Activated gamma-delta T cell treated with anti-CD3 and anti-CD28 coated beads, Interleukin-2, amount 50 U/mL, for 16 hours (primary cell): ENCODE measurements at regions not wholly inside any gene's neighbourhood (a gene's known extent, or its start where the extent isn't known, plus 50 kb on each side); places are given as distances from the start of the nearest gene placed in this dataset.

ENCODE experiments used
- DNase-seq: peaks from one replicate; pipeline ENCODE4 v3.0.0-alpha.2; 2020; ENCODE audit warnings: low read depth

DNA sequence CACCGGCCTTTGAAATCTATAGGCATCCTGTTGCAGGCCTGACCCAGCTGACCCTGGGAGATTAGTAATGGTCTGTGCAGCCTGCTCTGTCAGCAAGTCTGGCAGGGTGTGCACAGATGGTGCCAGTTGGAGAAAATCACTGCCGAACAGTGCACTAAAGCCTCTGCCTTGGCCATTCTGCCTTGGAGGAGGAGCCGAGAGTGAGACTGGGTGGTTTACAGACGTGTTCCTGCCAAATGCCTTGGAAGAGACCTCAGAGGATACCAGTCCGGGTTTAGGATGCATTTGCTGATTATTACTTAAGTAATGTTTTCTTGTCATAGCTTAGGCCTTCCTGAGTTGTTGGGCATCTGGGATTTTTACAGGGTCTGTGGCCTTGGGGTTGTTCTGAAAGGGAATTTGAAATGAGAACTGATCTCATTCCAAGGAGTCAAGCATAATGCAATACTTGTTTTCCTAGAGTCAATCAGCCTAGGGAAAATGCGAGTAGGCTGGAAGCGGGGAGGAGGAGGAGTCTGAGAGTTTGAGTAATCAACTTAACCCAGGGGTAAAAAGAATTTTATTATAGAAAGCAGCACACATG, 292.1 kb downstream of the SOX4 start:
- no peak for DNase-seq

DNA sequence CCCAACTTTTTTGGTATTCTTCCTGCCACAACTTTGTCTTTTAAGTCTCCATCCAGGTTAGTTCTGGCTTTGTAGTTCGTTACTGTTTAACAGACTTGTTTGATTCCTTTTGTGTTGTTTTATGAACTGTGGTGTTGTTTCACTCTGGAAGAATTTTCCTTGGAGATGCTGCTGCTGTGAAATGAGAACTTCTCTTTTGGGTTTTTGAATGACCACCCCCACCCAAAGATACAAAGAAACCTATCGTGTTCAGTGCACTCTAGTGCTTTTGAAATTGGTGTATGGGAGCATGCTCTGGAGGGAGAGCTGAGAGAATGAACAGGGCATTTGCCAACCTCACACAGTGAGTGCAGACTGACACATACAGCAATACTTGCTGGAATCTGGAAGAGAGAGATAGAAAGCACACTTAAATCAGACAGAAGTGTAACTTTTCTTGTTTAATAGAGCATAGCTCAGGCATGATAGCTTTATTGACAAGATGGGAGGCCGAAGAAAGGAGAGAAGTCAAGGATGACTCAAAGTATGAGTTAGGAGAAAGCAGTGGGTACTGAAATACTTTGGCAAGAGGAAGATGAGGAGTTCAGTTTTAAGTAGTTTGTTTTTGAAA, 293.1 kb downstream of the SOX4 start:
- DNase-seq = no peak

DNA sequence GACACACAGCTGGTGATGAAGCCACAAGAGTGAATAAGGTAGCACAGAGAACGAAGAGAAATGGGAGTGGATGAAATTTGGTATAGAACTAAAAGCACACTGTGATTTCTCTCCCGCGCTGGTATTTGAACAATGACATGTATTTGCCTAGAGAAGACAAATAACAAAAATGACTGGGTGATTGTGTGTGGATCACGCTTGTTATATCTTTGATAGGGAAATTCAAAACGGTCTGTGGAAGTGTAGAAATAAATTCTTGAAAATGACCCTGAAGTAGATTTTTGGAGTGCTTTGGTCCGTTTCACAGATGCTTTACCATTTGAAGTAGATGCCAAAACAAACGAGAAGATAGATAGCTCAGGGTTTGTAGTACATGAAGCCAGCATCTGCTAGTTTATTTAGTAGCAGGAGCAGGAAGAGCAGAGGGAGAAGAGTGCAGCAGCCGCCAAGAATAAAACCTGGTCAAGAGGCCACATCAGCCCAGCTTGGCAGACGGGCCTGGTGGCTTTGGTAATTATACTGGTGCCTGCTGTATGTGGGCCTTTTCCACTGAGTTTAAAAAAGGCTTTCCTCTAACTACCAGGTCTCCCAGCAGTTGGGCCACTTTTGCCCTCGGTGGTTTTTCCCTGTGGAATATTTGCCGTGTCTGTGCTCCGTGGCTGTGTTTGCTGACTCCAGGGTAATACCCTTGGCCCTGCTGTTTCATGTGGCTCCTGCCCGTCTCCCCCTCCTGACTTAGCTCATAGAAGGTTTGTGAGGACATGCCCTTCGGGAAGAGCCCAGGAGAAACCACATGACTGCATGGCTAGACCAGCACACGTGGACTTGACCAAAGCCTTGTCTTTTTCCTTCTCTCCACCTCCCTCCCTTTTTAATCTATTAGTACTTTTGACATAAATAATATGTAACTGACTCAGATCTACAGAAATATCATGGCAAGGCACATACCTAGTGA, 294.0 kb downstream of the SOX4 start:
- DNase-seq = no peak

DNA sequence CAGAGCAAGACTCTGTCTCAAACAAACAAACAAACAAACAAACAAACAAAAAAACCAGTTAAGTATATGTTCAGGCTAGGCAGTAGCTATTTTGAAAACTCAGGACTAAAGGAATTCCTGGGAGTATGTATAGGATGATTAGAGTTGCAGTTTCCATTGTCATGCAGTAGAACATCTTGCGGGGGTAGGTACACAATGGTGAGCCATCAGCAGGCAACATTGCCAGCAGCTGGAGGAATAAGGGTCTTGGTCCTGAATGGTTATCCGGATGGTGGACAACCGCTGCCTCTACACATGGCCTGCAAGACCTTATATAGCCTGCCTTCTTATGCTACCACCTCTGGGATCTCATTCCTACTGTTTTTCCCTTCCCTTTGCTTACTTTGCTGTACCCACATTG, 297.5 kb downstream of the SOX4 start:
- no peak for DNase-seq

DNA sequence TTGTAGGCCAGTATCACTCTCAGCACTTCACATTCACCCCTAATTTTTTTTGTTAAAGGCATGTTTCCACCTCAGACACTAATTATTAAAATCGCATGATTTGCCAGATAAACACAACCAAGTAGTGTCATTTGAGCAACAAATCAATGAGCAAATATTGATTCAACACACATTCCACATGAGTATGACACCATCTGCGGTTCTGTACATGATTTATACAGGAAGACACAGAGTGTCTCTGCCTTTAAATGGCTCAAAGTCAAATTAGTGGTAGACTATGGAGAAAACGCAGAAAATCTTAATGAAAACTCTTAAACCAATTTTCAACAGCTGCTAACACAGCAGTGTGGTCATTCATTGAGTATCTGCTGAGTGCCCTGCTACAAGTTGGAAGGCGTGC, 300.2 kb downstream of the SOX4 start:
- no peak for DNase-seq

DNA sequence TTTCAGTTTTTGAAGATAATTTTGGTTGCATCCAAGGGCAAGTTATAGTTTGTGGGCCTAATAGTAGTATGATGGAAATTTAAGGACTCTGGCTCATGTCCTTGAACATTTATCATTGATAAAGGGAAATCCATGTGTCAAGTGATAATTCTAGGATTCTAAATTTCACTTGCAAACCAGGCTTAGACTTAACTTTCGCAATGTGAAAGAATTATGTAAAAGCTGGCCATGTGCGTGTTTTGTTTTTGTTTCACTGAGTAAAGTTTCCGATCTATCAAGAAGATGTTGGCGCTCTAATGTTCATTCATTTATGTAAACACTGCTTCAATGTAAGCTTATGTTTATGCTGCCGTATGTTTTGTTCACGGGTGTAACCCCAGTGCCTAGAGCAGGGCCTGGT, 302.0 kb downstream of the SOX4 start:
- no peak for DNase-seq

DNA sequence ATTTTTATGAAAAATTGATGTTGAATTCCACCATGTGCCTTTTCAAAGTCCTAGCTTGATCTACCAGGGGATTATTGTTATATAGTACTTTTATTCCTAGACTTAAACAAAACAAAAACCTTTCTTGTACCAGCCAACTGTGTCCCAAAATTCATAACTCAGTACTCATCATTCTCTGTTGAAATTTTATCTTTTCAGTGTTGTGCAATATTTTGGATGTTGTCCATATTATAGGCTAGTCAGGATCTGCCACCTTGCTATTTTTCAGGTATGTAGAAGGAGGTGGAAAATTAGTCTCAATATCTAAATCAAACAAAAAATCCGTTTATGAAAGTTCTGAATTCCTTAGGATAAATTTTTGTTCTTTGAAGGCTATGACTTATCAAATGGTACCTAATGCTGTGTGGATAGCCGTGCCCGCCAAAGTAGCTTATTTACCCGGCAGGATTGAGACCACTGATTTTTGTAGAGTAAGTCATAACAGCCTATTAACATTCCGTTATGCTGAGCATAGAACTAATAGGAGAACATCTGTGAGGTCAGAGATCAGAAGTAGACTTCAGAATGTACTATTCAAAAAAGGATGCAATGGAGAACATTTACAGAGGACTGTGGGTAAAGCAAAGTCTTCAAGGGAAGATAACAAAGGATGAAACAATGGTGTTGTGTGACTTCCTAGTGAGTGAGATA, 304.7 kb downstream of the SOX4 start:
- DNase-seq = no peak

DNA sequence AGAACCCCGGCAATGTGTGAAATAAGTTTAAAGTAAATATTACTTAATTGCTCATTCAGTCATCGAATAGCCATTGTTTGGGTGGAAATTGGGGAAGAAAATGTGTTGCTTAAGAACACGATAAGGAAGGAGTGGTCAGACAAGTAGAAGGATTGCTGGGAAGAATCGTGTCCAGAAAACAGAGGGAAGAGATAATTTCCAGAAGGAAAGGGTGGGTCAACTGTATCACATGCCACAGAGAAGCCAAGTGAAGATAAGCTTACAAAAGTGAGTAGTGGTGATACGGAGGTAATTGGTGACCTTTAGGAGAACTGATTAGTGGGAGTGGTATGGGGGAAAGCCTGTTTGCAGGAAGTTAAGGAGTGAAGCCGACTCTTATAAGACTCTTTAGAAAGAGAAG, 306.2 kb downstream of the SOX4 start:
- DNase-seq = no peak

DNA sequence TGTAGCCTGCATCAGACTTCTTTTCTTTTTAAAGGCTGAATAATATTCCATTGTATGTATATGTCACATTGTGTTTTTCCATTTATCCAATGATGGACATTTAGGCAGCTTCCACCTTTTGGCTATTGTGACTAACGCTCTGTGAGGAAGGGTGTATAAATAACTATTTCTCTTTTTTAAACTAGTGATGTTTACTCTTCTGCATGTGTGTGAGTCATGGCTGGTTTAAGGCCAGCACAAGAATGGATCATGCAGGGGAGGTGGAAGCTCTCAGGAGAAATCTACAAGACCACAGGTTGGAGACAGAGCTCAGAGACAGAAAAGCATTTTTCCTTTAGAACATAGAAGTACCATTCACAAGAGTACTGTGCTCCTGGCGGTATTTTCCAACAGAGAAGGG, 307.2 kb downstream of the SOX4 start:
- no peak for DNase-seq

DNA sequence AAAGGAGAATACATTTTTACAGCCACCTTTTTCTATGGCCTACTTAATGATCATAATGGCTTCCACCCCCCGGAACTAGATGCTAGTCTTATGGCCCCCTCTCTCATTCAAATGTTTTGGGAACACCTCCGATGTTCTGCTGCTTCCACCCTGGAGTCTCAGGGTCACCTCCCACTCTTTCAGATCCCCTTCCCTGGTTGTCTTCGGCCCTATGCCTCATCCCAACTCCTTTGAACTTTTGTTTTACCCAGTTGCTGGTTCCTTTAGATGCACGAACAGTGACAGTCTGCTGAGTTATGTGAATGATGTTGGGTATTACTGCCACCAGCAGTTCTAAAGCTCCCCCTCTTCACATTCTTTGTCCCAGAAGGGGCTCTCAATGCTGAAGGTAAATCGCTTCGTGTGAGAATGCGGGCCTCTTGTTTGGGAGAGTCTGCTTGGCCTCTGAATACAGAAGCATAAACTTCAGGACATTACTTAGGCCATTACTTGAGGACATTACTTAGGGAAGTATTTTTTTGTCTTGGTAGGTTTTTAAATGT, 309.1 kb downstream of the SOX4 start:
- no peak for DNase-seq

DNA sequence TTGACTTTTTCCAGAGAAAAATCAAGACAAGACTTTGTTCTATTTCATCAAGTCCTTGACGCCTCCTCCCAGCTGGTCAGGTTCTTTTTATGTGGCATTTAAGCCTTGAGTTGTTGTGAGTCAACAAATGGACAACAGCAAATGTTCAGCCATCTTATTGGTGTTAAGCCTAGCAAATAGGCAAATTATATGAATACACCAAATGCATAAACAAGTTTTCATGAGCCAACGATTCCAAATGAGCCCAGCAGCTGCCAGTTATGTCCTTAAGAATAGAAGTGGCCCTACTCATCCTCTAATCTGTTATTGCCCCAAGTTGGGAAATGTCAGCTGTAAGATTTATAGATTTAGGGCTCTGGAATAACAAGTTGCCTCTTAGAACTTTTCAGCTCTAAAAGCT, 312.0 kb downstream of the SOX4 start:
- no peak for DNase-seq

DNA sequence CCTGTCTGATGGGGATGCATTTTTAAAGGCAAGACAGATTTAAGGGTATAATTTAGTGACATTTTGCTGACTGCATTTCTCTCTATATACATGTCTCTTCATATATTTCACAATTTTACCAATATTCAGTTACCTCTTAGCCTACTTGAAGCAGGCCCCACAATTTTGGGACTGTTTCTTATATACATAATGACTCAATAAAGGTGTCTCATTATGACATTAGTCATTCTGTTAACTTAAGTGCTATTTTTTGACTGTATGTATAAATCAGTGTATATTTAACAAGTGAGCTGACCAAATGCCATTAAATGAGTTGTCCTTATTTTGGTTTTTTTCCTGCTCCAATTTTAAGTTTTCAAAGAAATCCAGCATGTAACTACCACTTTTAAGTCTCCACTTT, 313.3 kb downstream of the SOX4 start:
- no peak for DNase-seq

DNA sequence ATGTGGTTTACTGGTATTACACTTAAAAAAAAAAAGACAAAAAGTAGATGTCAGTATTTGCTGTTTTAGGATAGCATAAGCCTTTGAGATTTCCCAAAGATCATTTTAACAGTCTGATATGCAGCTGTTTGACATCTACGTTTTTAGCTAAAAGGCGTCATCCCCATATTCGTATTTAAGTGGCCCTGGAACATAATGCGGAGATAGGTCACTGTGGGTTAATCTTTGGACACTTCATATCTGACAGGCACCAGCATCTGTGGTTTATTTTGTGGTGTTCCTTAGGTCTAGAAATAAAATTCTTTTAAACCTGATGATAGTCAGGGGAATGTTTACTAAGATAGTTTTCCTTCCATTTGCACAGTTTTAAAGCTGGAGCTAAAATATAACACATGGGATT, 313.7 kb downstream of the SOX4 start:
- no peak for DNase-seq

DNA sequence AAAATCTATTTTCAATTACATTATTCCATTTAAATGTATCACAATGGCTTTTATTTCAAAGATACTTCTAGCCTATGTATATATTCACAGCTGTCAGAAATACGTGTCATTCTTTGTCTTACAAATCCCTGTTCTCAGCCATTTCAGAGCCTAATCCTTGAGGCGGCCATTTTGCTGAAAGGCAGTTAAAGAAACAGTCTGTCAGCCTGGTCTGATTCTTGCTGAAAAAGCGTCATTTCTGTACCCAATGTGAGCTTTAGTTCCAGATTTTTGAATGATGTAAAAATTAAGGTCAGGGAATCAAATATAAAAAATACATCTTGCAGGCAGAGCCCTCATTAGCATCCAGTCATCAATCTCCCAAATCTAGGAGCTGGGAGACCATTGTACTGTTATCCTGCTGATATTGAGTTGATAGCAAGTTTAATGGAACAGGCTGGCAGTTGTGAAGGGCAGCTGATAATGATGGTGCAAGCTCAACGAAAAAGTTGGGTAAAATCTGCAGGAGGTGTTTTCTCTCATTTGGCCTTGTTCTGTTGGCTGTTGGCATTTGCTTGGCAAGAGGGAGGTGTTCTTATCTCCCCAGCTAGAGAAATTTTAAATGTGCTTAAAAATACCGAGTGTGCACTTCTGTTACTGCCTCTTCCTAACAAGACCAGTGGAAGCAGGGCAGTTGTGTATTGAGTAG, 314.8 kb downstream of the SOX4 start:
- no peak for DNase-seq

DNA sequence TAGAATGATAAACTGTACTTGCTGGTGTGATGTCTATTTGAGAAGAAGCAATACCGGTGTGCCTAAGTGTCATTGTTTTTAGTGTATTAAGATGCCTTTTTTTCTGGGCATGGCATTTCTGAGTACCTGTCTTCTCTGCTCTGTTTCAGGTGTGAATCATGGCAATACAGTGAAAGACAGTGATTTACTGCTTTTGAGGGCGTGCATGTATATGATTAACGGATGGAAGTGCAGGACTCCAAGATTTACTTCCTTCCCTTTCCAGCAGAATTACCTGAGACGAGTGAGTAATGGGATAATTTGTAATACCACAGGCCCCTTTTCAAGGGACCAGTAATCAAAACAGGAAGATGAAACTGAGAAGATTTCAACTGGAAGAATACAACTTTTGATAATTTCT, 315.8 kb downstream of the SOX4 start:
- DNase-seq = no peak

DNA sequence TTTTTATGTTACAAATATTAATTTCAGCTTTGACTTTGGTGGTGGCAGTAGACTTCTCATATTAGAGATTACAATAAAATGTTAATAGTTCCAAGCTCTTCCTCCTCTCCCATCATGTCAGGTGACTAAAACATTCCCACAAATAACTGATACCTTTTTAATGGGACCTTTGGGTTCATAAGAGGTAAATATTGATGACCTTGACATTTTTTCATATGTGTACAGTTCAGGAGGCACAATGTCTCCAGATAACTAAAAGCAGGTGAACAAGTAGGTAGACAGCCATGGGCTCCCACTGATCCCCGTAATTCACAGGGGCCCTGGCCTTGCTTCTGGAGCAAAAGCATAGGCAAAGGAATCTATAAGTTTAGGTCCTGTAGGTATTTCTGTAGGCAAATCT, 317.7 kb downstream of the SOX4 start:
- no peak for DNase-seq

DNA sequence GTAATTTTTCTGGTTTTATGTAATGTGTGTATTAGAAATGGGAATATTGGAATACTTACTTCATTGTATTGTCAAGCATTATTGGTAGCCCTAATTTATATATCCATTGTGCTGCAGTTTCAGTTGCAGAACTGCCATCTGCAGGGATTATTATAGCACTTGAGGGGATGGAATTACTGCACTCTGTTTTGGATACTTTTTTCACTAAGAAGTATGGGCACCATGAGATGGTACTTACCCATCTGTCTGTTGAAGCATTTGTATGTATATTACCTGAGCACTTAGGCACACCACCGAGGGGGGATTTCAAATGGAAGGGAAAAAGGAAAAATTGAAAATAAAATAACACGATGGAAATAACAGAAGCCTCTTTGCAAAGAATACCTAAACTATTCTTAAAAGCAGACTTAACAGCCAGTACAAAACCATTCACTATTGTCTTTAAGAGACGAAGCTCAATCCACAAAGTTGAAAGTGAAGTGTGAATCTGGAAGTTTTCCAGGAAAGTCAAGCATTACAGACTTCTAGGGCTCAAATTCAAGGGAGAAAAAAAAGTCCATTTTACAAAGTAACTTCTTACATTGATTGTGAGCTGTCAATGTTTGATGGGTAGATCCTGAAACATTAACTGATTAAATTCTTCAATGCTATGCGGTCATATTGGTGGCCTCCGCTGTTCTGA, 318.7 kb downstream of the SOX4 start:
- DNase-seq = no peak

DNA sequence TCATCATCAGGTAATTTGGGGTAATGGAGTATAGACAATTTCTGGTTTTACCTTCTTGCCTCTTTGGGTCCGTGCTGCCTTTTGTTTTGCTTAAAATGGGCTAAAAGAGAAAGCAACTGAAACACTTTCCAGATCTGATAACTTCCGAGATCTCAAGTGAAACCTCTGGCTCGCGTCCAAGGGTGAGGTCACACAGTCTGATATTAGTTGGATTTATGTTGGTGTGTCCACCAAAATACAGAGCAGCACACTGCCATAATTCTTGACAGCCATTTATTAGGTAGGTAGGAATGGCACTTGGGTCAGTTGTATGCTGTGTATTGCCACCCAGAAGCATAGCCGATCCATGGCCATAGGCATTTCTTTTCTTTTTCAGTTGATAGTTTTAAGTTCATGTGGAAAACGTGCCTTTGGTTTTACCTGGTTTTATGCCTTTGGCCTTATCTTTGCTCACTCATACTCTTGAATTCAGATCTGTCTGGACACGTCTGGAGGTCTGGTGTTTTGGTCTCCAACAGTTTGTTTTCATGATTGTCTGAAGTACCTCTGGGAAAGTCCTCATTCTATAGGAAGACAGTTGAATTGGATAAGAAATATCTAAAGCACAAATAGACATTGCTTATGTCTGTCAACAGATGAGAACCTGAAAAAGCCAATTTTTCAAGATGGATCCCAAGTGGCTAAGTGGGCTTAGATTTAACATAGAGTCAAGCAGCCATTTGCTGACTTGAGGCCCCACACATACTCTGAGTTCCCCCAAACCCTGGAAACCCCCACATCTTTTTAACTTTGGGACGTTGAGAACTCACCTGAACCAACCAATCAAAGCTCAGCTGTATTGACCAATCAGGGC, 320.8 kb downstream of the SOX4 start:
- peak; percentile 20 for DNase-seq

DNA sequence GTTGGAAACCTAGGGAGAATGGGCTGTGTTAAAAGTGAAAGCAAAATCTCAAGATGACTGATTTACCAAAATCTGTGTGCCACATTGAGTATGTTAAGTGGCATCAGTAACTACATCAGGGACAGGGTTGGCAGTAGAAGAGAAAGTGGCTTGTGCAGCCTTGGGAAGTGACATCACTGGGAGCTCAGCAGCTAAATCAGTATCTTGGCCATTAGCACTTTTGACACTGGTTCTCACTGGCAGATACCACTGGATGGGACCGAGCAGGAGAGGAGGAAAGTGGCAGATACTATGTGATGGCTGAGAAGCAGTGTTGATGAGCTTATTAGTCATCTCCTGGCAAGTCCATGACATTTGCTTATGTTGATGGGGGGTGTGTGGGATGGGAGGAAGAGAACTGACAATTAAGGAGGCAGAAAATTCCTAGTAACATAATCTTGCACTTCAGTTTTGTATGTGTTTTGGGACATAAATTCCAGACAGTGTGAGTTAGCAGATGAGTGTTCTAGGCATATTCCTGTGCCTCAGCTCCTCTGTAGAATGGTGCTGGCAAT, 322.2 kb downstream of the SOX4 start:
- no peak for DNase-seq

DNA sequence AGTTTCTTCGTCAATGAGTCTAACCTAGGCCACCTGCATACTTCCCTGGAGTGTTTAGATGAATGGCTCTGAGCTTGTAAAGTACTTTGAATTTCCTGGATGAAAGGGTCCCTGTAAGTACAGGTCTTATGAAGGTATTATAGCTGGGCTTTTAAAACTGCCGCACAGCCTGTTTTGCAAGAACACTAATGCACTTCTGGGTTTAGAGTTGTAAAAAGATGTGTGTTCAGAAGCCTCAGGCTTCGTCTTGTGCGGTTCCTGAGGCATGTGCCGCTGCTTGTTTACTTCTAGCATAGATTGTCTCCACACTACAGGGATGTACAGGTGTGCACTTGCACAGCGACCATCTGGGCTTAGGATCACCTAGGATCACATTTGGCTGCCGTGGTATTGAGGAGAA, 324.5 kb downstream of the SOX4 start:
- no peak for DNase-seq
